ENCODE measurements at regions not wholly inside any gene's neighbourhood (a gene's known extent, or its start where the extent isn't known, plus 50 kb on each side); places are given as distances from the start of the nearest gene placed in this dataset.
"Not testable (repeated sequence)": the region's sequence is repeated elsewhere in the genome, so short reads cannot be mapped to it uniquely, and the experiment has no call there.

- no peak for DNase-seq
Measured at GRCh38 chr13:39895254-39895653, 239.8 kb downstream of the COG6 start.

- DNase-seq, result no peak
Measured at GRCh38 chr13:39897636-39898035, 242.2 kb downstream of the COG6 start.

GRCh38 chr13:39900106-39900750 lies 244.8 kb downstream of the COG6 start:
- DNase-seq, result no peak

GRCh38 chr13:39904959-39905358 lies 249.5 kb downstream of the COG6 start:
- DNase-seq, result no peak

GRCh38 chr13:39909634-39910033 lies 254.2 kb downstream of the COG6 start:
- DNase-seq, result no peak

GRCh38 chr13:39910041-39910440 lies 254.6 kb downstream of the COG6 start:
- no peak for DNase-seq

- DNase-seq, result no peak
Measured at GRCh38 chr13:39910833-39911232, 255.4 kb downstream of the COG6 start.

- DNase-seq, result no peak
Measured at GRCh38 chr13:39913339-39913738, 257.9 kb downstream of the COG6 start.

GRCh38 chr13:39913928-39914327 lies 258.5 kb downstream of the COG6 start:
- peak; percentile 19 for DNase-seq

GRCh38 chr13:39915418-39915817 lies 260.0 kb downstream of the COG6 start:
- no peak for DNase-seq

GRCh38 chr13:39916330-39916729 lies 260.9 kb downstream of the COG6 start:
- DNase-seq, result peak; percentile 8

GRCh38 chr13:39918620-39919236 lies 263.3 kb downstream of the COG6 start:
- peak; percentile 30 for DNase-seq

- no peak for DNase-seq
Measured at GRCh38 chr13:39920613-39921012, 265.2 kb downstream of the COG6 start.

- no peak for DNase-seq
Measured at GRCh38 chr13:39926345-39926744, 270.9 kb downstream of the COG6 start.

- no peak for DNase-seq
Measured at GRCh38 chr13:39928261-39928660, 272.8 kb downstream of the COG6 start.

- DNase-seq, result no peak
Measured at GRCh38 chr13:39929583-39929982, 274.1 kb downstream of the COG6 start.

GRCh38 chr13:39930060-39930459 lies 274.6 kb downstream of the COG6 start:
- no peak for DNase-seq

- DNase-seq, result no peak
Measured at GRCh38 chr13:39930544-39931444, 275.3 kb downstream of the COG6 start.

- no peak for DNase-seq
Measured at GRCh38 chr13:39931505-39931904, 276.0 kb downstream of the COG6 start.

GRCh38 chr13:39932514-39932913 lies 277.1 kb downstream of the COG6 start:
- DNase-seq, result not testable (repeated sequence)

- no peak for DNase-seq
Measured at GRCh38 chr13:39935155-39935554, 279.7 kb downstream of the COG6 start.

- no peak for DNase-seq
Measured at GRCh38 chr13:39938596-39938995, 283.1 kb downstream of the COG6 start.

- DNase-seq, result no peak
Measured at GRCh38 chr13:39941236-39941635, 285.8 kb downstream of the COG6 start.
